ENCODE measurements at regions not wholly inside any gene's neighbourhood (a gene's known extent, or its start where the extent isn't known, plus 50 kb on each side); places are given as distances from the start of the nearest gene placed in this dataset.

- H3K4me3 ChIP-seq (replicated peaks in 1 of 4; ENCODE audit: control extremely low read depth in 1 of 4, insufficient read depth in 1 of 4, low read depth in 3 of 4, low read length in 4 of 4), result no peak overlapping the region
- no peak overlapping the region for H3K4me2 ChIP-seq (ENCODE audit: extremely low read depth, insufficient read depth, low read length)
- no peaks in the 10 kb centered on the region for H3K79me2 ChIP-seq (ENCODE audit: control insufficient read depth, insufficient read depth, low read length)
- no peaks in the 10 kb centered on the region for H4K20me1 ChIP-seq (ENCODE audit: control insufficient read depth, extremely low read depth, insufficient read depth, low read length)
- H3K36me3 ChIP-seq (ENCODE audit: control insufficient read depth, insufficient read depth, low read length), result no peaks in the 10 kb centered on the region
- peaks cover 2% of the 10 kb centered on the region for H3K4me1 ChIP-seq (ENCODE audit: control insufficient read depth, extremely low read depth, insufficient read depth, low read length)
- no peaks in the 10 kb centered on the region for H3K9me3 ChIP-seq (ENCODE audit: control insufficient read depth, insufficient read depth, low read depth, low read length)
- no peak overlapping the region for H2AFZ ChIP-seq (ENCODE audit: low read length)
- peak; percentile 17 to 23 for DNase-seq (ENCODE audit: low read depth in 2 of 2)
- no peak overlapping the region for H3K9ac ChIP-seq (ENCODE audit: insufficient read depth, low read length)
- TF ChIP-seq EZH2 (IDR thresholded peaks at IDR 0.05; ENCODE audit: low read length, missing control alignments), result no peak
- TF ChIP-seq CTCF (conservative IDR thresholded peaks at IDR 0.05 in 1 of 2, IDR thresholded peaks at IDR 0.05 in 1 of 2; ENCODE audit: low read depth in 1 of 2, low read length in 2 of 2), result no peak
- no peaks in the 10 kb centered on the region for H3K27me3 ChIP-seq (ENCODE audit: control insufficient read depth, insufficient read depth, low read length)
- no peak overlapping the region for H3K27ac ChIP-seq (ENCODE audit: insufficient read depth, low read length)
Measured at GRCh38 chrX:123807835-123808416, 51.9 kb upstream of the XIAP start.

GRCh38 chrX:123809854-123810375 is 49.9 kb upstream of the XIAP start:
- no peaks in the 10 kb centered on the region for H3K79me2 ChIP-seq (ENCODE audit: control insufficient read depth, insufficient read depth, low read length)
- H3K4me3 ChIP-seq (replicated peaks in 1 of 4; ENCODE audit: control extremely low read depth in 1 of 4, insufficient read depth in 1 of 4, low read depth in 3 of 4, low read length in 4 of 4), result no peak overlapping the region
- no peaks in the 10 kb centered on the region for H3K9me3 ChIP-seq (ENCODE audit: control insufficient read depth, insufficient read depth, low read depth, low read length)
- H3K4me1 ChIP-seq (ENCODE audit: control insufficient read depth, extremely low read depth, insufficient read depth, low read length), result no peaks in the 10 kb centered on the region
- no peak overlapping the region for H3K9ac ChIP-seq (ENCODE audit: insufficient read depth, low read length)
- no peak overlapping the region for H3K4me2 ChIP-seq (ENCODE audit: extremely low read depth, insufficient read depth, low read length)
- DNase-seq (ENCODE audit: low read depth in 2 of 2), result no peak
- no peaks in the 10 kb centered on the region for H3K27me3 ChIP-seq (ENCODE audit: control insufficient read depth, insufficient read depth, low read length)
- H3K36me3 ChIP-seq (ENCODE audit: control insufficient read depth, insufficient read depth, low read length), result no peaks in the 10 kb centered on the region
- H3K27ac ChIP-seq (ENCODE audit: insufficient read depth, low read length), result no peak overlapping the region
- no peak for TF ChIP-seq EZH2 (IDR thresholded peaks at IDR 0.05; ENCODE audit: low read length, missing control alignments)
- TF ChIP-seq CTCF (conservative IDR thresholded peaks at IDR 0.05 in 1 of 2, IDR thresholded peaks at IDR 0.05 in 1 of 2; ENCODE audit: low read depth in 1 of 2, low read length in 2 of 2), result no peak
- H4K20me1 ChIP-seq (ENCODE audit: control insufficient read depth, extremely low read depth, insufficient read depth, low read length), result no peaks in the 10 kb centered on the region
- H2AFZ ChIP-seq (ENCODE audit: low read length), result no peak overlapping the region

Measured in fibroblast of lung (primary cell).